ENCODE measurements at regions not wholly inside any gene's neighbourhood (a gene's known extent, or its start where the extent isn't known, plus 50 kb on each side); places are given as distances from the start of the nearest gene placed in this dataset.

DNA sequence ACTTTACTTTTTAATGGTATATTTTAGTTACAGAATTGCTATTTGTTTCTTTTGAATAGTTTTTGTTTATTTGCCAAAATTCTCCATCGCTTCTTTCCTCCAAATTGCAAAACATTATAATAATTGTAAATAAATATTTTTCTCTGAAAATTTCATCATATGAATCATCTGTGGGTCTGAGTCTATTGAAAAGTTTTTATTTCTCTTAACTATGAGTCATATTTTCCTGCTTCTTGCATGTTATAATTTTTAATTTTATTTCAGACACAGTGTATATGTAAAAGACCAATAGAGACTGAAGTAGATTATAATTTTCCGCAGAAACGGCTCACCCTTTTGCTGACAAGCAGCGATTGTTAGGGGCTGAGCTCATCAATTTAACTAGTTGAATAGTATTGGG, 279.1 kb upstream of the IL12B start:
- no peak for DNase-seq

- DNase-seq = no peak
Measured at GRCh38 chr5:159610966-159611579, 280.8 kb upstream of the IL12B start.

DNA sequence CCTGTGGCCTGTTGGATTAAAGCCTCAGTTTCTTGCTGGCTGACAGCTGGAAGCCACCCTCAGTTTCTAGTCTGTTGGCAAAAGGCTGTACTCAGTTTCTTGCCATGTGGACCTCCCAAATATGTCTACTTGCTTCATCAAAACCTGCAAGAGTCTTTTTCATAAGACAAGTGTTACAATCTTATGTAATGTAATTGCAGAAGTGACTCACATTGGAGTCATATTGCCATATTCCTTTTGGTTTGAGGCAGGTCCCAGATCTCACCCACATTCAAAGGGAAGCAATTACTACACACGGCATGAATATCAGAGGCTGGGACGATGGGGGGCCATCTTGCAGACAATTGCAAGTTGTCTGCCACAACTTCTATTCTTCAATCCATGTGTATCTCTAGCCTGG, 286.7 kb upstream of the IL12B start:
- no peak for DNase-seq

GRCh38 chr5:159619826-159620225, 289.5 kb upstream of the IL12B start:
- DNase-seq = no peak

- DNase-seq = no peak
Measured at GRCh38 chr5:159620853-159621540, 290.7 kb upstream of the IL12B start.

GRCh38 chr5:159628703-159629102, 287.6 kb upstream of the ADRA1B start:
- no peak for DNase-seq

- no peak for DNase-seq
Measured at GRCh38 chr5:159629158-159629557, 287.1 kb upstream of the ADRA1B start.

- no peak for DNase-seq
Measured at GRCh38 chr5:159630545-159630944, 285.7 kb upstream of the ADRA1B start.

GRCh38 chr5:159631001-159631400, 285.3 kb upstream of the ADRA1B start:
- no peak for DNase-seq

- no peak for DNase-seq
Measured at GRCh38 chr5:159632866-159633265, 283.4 kb upstream of the ADRA1B start.

GRCh38 chr5:159638481-159638880, 277.8 kb upstream of the ADRA1B start:
- DNase-seq = no peak

GRCh38 chr5:159638954-159639559, 277.2 kb upstream of the ADRA1B start:
- DNase-seq = no peak

DNA sequence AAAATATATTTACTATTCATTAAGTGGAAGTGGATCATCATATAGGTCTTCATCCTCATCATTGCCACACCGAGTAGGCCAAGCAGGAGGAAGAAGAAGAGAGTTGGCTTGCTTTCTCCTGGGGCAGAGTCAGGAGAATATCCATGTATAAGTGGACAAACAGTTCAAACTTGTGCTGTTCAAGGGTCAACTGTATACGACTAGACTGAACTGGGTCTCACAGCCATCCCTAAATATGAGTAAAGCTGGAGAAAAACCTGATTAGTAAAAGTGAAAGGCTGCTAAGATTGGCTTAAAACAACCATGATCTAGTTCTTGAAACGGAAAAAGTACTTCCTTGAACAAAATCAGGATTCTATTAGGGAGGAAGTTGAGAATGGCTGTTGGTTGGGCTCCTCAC, 276.7 kb upstream of the ADRA1B start:
- DNase-seq = no peak

DNA sequence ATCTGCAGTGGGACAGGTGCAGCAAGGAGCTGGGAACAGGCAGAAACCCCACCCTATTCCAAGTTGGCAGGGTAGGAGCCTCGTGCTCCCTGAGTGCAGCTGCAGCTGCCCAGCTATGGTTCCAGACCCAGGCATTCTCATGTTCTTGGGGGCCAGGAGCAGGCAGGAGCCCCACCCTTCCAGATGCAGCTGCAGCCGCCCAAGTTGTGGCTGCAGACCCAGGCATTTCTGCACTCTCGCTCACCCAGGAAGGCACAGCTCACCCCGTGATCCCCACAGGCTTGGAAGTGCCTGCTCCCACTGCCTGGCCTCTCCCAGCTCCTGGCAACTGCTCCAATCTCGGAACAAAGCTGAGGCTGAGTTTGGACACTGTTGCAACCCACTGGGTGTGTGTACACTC, 275.8 kb upstream of the ADRA1B start:
- DNase-seq = no peak

DNA sequence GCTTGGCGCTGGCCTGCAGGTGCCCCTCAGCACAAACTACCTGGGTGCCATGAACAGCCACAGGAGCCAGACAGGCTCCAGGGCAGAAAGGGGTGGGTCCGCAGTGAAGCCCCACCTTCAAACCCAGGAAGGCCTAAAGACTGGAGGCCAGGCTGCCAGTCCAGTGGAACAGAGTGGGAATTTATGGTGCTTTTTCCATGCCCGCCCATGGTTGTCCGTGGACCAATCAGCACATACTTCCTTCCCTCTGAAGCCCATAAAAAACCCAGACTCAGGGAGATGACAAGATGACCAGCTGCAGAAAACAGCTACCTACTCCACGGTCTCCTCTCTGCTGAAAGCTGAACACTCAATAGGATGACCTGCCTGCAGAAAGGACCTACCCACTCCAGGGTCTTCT, 275.4 kb upstream of the ADRA1B start:
- no peak for DNase-seq

DNA sequence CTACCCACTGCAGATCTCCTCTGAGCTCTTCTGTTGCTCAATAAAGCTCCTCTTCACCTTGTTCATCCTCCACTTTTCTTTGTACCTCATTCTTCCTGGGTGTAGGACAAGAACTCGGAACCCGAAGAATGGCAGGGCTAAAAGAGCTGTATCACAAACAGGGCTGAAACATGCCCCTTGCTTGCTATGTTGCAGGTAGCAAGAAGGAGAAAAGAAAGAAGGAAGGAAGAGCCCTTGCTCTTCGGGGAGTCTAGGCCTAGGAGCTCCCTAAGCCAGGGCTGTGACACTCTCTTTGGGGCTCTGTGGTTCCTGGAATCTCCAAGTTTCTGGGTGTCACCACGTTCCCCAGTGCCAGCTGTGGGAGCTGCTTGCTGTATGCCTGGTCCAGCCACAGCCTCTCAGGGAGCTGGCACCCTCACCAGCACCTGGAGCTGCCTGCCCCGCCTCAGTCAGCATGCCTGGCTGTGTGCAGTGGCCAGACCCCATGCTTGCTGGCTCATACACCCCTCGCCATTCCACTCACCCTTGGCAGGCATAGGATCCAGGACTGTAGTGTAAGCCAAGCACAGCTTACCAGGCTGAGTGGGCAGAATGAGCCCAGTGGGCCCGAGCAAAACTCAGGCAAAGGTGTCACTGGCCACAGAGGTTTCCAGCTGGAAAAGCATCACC, 274.8 kb upstream of the ADRA1B start:
- no peak for DNase-seq

DNA sequence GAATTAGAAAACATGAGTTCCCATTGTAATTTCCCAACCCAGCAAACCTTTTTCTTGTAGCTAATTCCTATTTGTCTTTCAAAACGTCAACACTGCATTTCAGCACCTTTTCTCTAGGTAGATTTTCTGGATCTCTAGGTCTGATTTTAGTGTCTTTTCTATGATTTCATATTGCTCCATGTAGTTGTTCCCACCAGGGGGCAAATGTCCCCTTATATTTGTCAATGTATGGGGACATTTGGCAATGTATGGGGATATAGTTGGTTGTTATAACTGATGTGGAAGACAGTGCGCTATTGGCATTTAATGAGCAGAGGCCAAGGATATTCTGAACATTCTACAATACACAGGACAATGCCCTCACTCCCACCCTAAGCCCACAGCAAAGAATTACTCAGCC, 273.9 kb upstream of the ADRA1B start:
- DNase-seq = no peak

DNA sequence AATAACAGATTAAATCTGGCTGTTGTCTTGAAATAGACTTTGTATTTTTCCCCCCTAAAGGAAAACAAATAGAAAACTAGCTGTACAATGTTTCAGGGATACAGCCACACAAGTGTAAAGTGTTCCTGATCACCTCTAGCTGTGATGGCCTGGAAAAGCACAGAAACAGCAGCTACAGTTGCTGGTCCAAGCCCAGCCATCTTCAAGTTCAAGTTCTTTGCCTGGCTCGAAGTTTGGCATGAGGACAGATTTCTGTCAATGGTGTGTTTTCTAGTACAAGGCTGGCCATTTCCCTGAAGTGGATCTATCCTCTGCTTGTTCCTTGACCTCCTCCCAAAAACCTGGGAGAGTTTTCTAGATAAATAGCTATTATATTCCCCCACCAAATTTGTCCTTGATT, 272.2 kb upstream of the ADRA1B start:
- no peak for DNase-seq

DNA sequence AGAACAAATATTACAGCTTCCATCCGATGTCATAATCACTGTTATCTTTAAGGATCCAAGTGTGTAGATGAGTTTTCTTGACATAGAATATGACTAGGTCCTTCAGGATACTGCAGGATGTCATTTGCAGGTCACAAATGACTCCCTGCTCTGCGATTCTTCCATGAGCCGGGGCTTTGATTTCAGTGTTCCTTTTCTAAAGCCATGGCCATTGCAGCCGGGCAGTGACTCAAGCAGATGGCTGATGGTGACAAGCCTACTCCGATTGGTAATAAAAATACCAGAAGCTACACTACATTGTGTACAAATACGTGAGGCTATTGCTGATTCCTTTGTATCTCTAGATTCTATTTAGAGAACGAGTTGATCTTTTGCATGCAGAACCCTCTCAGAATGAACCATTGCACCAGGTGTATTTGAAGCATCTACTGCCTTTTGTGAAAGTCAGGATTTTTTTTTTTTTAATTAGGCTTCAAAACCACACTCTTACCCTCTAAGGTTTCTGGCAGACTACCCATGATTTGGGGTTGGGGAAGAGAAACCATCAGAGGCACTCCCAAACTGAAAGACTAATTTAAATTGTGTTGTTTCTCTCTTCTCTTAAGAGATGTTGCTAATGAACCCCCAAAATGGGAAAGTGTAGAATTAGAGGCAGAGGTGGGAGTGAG, 271.0 kb upstream of the ADRA1B start:
- no peak for DNase-seq

DNA sequence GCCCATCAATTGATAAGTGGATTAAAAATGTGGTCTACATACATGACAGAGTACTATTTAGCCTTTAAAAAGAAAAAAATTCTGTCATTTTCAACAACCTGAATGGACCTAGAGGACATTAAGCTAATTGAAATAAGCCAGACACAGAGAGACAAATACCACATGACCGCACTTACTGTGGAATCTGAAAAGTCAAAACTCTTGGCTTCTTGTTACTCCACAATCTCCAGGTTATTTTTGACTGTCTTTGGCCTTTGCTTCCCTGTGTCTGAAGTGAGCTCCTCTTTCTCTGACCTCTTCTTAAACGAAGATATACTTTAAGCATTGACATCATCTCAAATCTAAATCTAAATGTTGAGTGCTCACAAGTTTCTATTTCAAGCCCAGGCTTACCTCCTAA, 265.5 kb upstream of the ADRA1B start:
- DNase-seq = no peak

DNA sequence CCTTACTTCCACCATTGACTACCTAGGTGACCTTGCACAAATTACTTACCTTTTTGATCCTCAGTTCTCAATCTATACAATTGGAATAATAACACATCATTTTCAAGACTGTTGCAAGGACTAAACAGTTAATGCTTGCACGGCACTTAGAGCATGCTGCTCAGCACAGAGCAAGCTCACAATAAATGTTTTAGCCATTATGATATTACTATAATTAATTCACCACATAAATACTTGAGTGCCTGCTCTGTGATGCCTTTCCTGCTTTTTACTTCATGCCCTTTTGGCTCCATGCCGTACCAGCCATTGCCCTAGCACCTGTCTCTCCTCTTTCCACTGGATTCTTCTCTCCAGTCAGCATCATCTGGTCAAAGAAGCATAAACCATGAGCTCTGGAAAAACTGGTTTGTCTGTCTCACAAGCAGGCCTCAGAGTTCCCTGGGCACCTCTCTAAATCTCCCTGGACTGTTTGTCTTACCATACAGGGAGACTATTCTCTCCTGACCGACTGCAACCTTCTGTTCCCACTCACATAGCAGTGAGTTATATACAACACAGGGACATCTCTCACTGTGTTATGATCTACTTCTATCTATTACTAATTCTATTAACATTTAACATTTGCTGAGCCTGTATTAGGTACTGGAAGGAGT, 260.4 kb upstream of the ADRA1B start:
- no peak for DNase-seq

DNA sequence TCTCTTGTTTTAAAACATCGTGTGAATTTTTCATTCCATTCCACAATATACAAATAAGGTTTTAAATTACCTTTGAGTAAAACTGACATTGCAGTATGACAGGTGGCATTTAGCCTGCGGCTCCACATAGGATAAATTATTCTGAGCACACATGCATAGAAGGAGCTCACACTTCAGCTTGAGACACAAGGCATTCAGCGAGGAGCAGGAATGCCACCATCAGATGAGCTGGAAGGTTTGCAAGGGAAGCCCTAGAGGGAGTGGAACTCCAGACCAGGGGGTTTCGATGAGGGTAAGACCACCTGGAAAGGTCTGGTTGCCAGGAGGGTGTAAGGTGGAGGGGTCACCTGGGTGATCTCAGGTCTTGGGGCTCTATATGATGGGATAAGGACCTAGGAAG, 259.0 kb upstream of the ADRA1B start:
- no peak for DNase-seq

DNA sequence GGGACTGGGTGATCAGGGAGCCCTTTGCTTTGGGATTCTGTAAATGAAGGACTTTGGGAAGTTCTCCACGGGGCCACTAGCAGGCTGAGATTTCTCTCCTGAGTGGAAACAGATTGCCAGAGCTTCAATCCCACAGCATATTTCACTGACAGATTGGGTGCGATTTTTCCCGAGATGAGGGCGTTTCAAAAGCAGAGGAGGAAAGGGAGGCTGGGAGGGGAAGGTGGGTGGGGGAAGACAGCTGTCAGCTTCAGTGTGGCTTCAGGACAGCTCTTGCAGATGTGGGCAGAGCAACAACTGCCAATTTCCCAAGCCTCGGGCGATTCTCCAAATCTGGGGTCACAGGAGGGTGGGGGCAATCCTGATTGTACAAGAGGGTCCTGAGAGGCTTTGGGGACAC, 258.5 kb upstream of the ADRA1B start:
- no peak for DNase-seq

Data from stimulated activated CD4-positive, alpha-beta T cell treated with anti-CD3 and anti-CD28 coated beads, Interleukin-4, amount 100 ng/mL, for 1 hour (primary cell).